HG02571 (cell line): ENCODE measurements at regions not wholly inside any gene's neighbourhood (a gene's known extent, or its start where the extent isn't known, plus 50 kb on each side); places are given as distances from the start of the nearest gene placed in this dataset.

ENCODE experiments used
- ATAC-seq: cut with Tn5 transposase; IDR thresholded peaks from one replicate; pipeline ENCODE4 v1.9.1; 2021; ENCODE audit warnings: mild to moderate bottlenecking, moderate library complexity; ENCODE audit not compliant: unreplicated experiment

GRCh38 chr14:38137005-38137404 is 70.7 kb upstream of the SSTR1 start:
- no peak for ATAC-seq

- ATAC-seq = no peak
These were observed 69.1 kb upstream of the SSTR1 start for GRCh38 chr14:38138473-38139138.

DNA sequence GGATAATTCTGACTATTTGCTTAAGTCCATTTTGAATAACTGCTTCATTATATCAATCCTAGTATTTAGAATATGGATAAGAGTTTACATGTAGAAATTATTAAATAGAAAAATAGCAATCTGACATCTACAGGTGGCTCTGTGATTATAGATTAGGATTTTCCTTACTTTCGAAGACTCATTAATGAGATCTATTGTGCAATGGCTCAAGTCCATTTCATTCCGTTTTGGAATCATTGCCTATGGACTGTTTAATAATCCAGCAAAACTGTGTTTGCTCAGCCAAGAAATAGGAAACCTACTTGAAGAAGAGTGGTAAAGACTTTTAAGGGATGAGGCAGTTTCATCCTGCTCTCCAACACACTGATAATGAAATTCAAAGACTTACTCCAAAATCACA is 67.8 kb upstream of the SSTR1 start:
- no peak for ATAC-seq

GRCh38 chr14:38143170-38143569 is 64.5 kb upstream of the SSTR1 start:
- no peak for ATAC-seq

GRCh38 chr14:38143659-38144505 is 63.8 kb upstream of the SSTR1 start:
- no peak for ATAC-seq

DNA sequence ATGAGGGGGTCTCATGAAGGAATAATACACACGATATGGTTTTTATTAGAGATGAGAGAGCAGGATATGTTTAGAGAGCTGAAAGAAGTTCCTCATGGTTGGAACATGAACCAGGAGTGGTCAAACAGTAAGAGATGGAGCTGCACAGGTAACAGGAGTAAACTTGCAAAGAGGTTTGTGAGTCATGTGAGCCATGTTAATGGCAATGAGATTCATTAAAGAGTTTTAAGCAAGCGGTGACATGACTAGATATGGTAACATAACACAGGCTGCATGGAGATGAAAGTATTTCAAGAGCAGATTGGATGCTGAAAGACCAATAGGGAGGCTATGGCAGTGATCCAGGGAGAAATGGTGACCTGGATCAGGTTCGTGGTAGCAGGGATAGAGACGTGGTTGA is 62.6 kb upstream of the SSTR1 start:
- no peak for ATAC-seq

DNA sequence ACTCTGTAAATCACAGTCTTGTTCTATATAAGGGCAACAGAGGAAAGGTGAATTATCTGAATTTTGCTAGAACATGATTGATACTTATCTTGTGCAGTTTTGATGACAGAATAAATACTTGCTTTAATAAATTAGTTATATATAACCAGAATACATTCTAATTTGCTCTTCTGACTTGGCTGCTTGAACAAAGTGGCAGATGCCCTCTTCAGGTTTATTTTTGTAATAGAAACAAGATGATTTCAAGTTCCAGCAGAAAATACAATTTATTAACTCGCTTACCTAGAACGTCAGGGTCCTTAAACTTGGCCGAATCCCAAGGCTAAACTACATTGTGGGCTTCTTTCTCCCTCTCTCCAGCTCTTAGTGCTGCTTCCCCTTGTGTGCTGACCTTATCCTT is 57.6 kb upstream of the SSTR1 start:
- ATAC-seq = no peak
